ENCODE measurements at regions not wholly inside any gene's neighbourhood (a gene's known extent, or its start where the extent isn't known, plus 50 kb on each side); places are given as distances from the start of the nearest gene placed in this dataset.

DNA sequence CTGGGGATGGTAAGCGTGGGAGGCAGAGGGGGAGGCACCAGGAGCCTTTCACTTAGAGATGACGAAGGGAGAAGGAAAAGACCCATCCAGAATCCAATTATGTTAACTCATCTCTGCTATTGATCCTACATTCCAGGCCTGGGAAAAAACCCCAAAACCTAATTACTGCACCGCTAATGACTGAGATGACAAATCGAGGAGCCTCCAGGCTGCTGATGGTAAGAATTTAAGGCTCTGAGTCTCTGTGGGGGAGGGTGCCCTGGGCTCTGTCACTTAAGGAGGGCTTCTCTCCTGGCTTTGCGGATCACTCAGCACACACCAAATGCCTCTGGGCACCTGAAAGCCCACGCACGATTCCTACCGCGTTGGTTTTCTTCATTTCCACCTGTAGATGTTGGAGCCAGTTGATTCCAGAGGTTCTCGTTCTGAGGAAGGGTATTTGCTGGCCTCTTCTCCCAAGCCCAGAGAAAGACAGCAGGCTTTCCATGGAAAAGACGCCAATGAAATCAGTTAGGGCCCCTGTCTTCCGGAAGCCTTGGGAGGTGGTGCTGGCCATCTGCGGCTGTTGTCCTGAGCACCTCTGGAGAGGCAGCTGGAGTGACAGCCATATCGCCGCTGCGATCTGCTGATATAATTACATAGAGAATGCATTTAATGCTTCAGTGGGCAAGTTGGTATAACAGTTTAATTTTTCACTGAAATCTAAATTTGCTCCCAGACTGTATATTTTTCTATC, 751.2 kb downstream of the BRD1 start (continued):
- TF ChIP-seq ZNF114 (CRISPR knock-in tag; IDR thresholded peaks at IDR 0.05) (no peak), EZH2 (IDR thresholded peaks at IDR 0.05; ENCODE audit: low read depth, unreplicated experiment) (no peak), STAT1 (IDR thresholded peaks at IDR 0.05; ENCODE audit: unreplicated experiment) (no peak), JUNB (IDR thresholded peaks at IDR 0.05; ENCODE audit: unreplicated experiment) (no peak), CREB1 (CRISPR knock-in tag; IDR thresholded peaks at IDR 0.05; ENCODE audit: low read depth) (no peak), EZH2phosphoT487 (IDR thresholded peaks at IDR 0.05; ENCODE audit: unreplicated experiment) (no peak), NANOG (IDR thresholded peaks at IDR 0.05; ENCODE audit: borderline replicate concordance) (no peak), ETS1 (IDR thresholded peaks at IDR 0.05) (no peak)

DNA sequence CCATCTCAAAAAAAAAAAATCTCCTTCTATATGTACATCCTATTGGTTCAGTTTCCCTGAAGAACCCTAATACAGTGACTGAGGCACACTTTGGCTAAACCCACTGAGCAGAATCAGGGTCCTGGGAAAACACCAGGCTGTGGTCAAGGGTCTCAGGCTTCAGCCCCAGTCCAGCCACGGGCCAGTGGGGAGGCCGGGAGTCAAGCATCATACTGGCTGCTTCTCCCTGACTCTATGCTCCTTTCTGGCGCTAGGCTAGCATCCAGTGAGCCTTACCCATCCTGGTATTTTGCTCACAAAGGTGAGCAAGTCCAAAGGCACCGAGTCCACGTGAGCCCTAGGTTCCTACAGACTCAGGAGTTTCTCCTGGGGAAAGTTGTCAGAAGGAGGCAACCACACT, 752.5 kb downstream of the BRD1 start:
- Histone ChIP-seq H3K79me2 (replicated peaks; ENCODE audit: insufficient read depth) (no peaks in the 10 kb centered on the region), H2AFZ (no peak overlapping the region), H3K27me3 (ENCODE audit: insufficient read depth) (no peaks in the 10 kb centered on the region), H3F3A (replicated peaks; ENCODE audit: low read depth) (no peaks in the 10 kb centered on the region), H4K20me1 (replicated peaks; ENCODE audit: insufficient read depth) (no peaks in the 10 kb centered on the region), H3K9me2 (ENCODE audit: insufficient read depth) (no peaks in the 10 kb centered on the region), H3K36me3 (ENCODE audit: insufficient read depth) (peaks cover 7% of the 10 kb centered on the region; the same call in 1 of the 2 replicates), H3K27ac (ENCODE audit: low read depth) (no peak overlapping the region), H3K4me3 (no peak overlapping the region), H3K4me1 (ENCODE audit: insufficient read depth) (no peaks in the 10 kb centered on the region), H3K4me2 (no peak overlapping the region)
- no peak for ATAC-seq
- Mint-ChIP-seq H3K27me3 (ENCODE audit: insufficient read depth, low read depth, poor library complexity) (peaks cover 11% of the 10 kb centered on the region), H3K4me3 (no peak overlapping the region), H3K4me1 (no peaks in the 10 kb centered on the region), H3K27ac (no peak overlapping the region), H3K9me3 (no peaks in the 10 kb centered on the region), H3K36me3 (ENCODE audit: low read depth) (no peaks in the 10 kb centered on the region)
- no peak for DNase-seq (ENCODE audit: low spot score)
- TF ChIP-seq STAT1 (IDR thresholded peaks at IDR 0.05; ENCODE audit: unreplicated experiment) (no peak), ZNF114 (CRISPR knock-in tag; IDR thresholded peaks at IDR 0.05) (no peak), CTCF (conservative IDR thresholded peaks at IDR 0.05; ENCODE audit: low read depth in 2 of 2) (no peak), EZH2 (IDR thresholded peaks at IDR 0.05; ENCODE audit: low read depth, unreplicated experiment) (no peak), CREB1 (CRISPR knock-in tag; IDR thresholded peaks at IDR 0.05; ENCODE audit: low read depth) (no peak), NANOG (IDR thresholded peaks at IDR 0.05; ENCODE audit: borderline replicate concordance) (no peak), ZNF331 (CRISPR knock-in tag; IDR thresholded peaks at IDR 0.05; ENCODE audit: low read depth) (no peak)
- TF ChIP-seq, protein P1, sequence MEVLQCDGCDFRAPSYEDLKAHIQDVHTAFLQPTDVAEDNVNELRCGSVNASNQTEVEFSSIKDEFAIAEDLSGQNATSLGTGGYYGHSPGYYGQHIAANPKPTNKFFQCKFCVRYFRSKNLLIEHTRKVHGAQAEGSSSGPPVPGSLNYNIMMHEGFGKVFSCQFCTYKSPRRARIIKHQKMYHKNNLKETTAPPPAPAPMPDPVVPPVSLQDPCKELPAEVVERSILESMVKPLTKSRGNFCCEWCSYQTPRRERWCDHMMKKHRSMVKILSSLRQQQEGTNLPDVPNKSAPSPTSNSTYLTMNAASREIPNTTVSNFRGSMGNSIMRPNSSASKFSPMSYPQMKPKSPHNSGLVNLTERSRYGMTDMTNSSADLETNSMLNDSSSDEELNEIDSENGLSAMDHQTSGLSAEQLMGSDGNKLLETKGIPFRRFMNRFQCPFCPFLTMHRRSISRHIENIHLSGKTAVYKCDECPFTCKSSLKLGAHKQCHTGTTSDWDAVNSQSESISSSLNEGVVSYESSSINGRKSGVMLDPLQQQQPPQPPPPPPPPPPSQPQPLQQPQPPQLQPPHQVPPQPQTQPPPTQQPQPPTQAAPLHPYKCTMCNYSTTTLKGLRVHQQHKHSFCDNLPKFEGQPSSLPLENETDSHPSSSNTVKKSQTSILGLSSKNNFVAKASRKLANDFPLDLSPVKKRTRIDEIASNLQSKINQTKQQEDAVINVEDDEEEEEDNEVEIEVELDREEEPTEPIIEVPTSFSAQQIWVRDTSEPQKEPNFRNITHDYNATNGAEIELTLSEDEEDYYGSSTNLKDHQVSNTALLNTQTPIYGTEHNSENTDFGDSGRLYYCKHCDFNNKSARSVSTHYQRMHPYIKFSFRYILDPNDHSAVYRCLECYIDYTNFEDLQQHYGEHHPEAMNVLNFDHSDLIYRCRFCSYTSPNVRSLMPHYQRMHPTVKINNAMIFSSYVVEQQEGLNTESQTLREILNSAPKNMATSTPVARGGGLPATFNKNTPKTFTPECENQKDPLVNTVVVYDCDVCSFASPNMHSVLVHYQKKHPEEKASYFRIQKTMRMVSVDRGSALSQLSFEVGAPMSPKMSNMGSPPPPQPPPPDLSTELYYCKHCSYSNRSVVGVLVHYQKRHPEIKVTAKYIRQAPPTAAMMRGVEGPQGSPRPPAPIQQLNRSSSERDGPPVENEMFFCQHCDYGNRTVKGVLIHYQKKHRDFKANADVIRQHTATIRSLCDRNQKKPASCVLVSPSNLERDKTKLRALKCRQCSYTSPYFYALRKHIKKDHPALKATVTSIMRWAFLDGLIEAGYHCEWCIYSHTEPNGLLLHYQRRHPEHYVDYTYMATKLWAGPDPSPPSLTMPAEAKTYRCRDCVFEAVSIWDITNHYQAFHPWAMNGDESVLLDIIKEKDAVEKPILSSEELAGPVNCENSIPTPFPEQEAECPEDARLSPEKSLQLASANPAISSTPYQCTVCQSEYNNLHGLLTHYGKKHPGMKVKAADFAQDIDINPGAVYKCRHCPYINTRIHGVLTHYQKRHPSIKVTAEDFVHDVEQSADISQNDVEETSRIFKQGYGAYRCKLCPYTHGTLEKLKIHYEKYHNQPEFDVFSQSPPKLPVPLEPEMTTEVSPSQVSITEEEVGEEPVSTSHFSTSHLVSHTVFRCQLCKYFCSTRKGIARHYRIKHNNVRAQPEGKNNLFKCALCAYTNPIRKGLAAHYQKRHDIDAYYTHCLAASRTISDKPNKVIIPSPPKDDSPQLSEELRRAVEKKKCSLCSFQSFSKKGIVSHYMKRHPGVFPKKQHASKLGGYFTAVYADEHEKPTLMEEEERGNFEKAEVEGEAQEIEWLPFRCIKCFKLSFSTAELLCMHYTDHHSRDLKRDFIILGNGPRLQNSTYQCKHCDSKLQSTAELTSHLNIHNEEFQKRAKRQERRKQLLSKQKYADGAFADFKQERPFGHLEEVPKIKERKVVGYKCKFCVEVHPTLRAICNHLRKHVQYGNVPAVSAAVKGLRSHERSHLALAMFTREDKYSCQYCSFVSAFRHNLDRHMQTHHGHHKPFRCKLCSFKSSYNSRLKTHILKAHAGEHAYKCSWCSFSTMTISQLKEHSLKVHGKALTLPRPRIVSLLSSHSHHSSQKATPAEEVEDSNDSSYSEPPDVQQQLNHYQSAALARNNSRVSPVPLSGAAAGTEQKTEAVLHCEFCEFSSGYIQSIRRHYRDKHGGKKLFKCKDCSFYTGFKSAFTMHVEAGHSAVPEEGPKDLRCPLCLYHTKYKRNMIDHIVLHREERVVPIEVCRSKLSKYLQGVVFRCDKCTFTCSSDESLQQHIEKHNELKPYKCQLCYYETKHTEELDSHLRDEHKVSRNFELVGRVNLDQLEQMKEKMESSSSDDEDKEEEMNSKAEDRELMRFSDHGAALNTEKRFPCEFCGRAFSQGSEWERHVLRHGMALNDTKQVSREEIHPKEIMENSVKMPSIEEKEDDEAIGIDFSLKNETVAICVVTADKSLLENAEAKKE (CRISPR knock-in tag; IDR thresholded peaks at IDR 0.05): no peak
- TF ChIP-seq, protein P2, sequence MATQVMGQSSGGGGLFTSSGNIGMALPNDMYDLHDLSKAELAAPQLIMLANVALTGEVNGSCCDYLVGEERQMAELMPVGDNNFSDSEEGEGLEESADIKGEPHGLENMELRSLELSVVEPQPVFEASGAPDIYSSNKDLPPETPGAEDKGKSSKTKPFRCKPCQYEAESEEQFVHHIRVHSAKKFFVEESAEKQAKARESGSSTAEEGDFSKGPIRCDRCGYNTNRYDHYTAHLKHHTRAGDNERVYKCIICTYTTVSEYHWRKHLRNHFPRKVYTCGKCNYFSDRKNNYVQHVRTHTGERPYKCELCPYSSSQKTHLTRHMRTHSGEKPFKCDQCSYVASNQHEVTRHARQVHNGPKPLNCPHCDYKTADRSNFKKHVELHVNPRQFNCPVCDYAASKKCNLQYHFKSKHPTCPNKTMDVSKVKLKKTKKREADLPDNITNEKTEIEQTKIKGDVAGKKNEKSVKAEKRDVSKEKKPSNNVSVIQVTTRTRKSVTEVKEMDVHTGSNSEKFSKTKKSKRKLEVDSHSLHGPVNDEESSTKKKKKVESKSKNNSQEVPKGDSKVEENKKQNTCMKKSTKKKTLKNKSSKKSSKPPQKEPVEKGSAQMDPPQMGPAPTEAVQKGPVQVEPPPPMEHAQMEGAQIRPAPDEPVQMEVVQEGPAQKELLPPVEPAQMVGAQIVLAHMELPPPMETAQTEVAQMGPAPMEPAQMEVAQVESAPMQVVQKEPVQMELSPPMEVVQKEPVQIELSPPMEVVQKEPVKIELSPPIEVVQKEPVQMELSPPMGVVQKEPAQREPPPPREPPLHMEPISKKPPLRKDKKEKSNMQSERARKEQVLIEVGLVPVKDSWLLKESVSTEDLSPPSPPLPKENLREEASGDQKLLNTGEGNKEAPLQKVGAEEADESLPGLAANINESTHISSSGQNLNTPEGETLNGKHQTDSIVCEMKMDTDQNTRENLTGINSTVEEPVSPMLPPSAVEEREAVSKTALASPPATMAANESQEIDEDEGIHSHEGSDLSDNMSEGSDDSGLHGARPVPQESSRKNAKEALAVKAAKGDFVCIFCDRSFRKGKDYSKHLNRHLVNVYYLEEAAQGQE (IDR thresholded peaks at IDR 0.05; ENCODE audit: unreplicated experiment): no peak

All from GM23338 (cell line).